ENCODE measurements at regions not wholly inside any gene's neighbourhood (a gene's known extent, or its start where the extent isn't known, plus 50 kb on each side); places are given as distances from the start of the nearest gene placed in this dataset.
"Not testable (repeated sequence)": the region's sequence is repeated elsewhere in the genome, so short reads cannot be mapped to it uniquely, and the experiment has no call there.

DNA sequence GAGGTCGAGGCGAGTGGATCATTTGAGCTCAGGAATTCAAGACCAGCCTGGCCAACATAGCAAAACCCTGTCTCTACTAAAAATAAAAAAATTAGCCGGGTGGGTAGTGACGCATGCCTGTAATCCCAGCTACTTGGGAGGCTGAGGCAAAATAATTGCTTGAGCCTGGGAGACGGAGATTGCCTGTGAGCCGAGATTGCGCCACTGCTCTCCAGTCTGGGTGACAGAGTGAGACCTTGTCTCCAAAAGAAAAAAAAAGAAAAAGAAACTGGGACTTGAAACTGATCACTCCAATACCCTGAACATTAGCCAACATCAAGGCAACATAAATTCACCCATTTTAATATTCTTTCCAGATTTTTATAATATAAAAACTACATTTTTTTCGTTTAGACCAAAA lies 874.6 kb upstream of the MBL2 start:
- DNase-seq = not testable (repeated sequence)

DNA sequence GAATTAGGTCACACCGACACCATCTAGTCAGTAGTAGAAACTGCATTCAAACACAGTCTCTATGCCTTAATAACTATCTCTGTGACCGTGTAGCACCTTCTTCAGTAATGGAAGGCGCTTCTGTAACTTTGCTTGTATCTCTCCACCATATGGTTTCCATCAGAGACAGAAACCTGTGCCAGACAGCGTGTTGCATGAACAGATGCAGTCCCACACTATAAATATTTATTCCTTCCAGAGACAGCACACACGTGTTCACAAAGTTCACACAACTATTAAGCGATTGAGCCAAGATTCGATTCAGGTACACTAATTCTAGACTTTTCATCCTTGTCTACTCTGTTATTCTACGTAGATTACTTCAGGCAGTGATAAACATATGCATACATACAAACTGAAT lies 873.9 kb upstream of the MBL2 start:
- no peak for DNase-seq

DNA sequence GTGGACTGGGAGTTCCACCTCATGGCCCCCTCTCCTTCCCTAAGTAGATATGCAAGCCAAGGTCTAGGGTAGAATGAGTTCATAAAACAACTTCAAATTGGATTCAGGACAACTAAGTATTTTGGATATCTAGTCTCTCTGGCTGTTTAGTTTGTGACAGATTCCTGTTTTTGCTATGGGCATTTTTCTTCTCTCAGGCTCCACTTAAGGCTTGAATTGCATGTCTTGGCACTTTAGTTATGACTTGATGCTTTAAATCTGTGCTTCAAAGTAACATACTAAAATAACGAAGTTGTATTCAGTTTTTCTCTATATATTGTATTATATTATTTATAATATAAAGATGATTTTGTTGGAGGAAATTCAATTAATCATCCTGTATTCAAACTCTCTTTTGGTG lies 873.4 kb upstream of the MBL2 start:
- no peak for DNase-seq

DNA sequence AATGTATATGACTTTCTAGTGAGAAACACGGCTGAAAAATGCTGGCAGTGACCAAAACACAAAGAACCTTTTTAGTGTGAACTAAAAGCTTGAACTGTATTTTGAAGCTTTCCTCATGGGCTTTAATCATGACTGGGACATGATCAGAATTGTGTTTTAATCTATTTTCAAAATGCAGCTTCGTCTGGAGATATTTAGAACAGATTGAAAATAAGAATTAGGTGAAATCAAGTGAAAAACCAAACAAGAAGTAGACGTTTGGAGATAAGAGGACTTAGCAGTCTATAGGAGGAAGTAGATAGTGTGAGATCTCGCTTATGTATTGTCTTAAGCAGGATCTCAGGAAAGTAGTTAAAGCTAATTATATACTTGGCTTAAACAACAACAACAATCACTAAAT lies 865.4 kb upstream of the MBL2 start:
- DNase-seq = no peak

DNA sequence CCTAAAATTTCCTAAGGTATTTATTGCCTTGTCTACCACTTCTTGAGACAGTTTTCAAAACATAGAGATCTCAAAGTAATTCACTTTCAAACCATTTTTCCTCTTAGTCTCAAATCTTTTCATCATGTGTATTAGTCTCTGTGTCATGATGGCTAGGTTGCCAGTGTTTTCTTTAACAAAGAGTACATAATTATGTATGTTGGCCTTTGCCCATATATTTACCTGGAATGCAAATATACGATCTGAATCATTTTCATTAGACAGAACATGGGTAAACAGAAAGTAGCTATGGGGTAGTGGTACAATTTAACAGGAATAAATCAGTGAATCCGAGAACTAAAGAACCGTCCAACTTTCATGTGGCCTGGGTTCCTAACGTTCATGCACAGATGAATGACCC lies 852.1 kb upstream of the MBL2 start:
- DNase-seq = no peak

DNA sequence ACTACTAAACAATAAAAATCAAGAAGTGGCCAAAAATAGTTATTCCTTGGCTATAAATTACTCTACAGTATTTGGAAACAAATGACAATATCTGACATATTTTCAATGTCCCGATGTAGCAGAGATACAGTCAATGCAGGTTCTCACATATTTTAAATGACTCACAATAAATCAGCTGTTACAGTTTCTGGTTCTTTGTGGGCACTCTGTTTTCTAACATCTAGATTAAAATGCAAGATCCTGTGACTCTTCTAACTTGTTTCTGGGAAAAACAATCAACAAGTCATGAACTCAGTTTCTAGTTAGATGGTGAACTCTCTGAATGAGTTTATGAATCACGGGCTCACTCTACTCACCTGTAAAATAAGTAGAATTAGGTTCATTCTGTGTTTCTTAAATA lies 849.6 kb upstream of the MBL2 start:
- no peak for DNase-seq

DNA sequence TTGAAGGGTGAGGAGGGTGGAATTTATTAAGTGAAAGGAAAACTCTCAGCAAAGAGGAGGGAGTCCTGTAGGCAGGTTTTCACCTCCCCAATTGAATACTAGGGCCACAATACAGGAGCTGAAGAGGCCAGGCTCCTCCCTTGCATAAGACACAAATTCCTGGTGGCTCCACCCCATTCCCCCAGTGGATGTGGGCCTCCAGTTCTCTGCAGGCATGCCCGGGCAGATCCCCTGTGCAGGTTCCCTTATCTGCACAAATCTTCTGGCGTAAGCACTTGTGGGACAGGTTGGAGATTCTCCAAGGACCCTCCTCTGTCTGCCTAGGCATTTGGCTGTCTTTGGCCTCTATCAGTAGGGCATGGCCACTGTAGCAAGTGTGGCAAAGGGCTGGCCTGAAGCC lies 847.1 kb upstream of the MBL2 start:
- no peak for DNase-seq

DNA sequence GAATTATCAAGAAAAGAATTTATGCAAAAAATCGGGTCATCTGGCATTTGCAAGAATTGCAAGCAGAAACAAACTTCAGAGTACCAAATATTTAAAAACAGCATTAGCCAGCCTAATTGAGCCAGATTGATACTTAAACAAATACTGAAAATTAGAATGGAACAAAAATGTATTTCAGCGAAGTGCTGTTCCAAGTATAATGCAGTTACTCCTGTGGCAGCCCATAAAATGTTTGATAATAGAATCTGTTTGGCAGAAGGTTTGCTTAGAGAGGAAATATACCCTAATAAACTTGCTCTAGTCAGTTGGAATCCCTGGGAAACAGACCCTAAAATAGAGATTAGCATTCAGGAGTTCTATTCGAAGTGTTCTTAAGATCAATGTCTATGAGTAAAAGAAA lies 835.1 kb upstream of the MBL2 start:
- no peak for DNase-seq

DNA sequence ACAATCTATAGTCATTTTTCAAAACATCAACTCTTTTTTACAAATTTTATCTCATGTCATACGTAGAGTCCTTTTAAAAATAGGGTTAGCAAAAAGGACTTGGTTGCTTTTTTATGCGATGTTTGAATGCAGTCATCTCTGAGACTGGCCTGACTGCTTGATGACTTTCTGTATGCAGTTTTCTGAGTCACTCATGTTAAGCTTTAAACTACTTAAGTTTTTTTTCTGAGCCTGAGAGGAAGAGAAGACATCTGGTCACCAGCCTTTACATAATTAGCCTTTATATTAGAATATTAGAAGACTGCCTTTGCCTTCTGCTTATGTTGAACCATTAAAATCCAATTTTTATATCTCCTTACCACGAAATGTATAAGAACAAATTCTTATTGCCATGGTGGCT lies 834.4 kb upstream of the MBL2 start:
- no peak for DNase-seq

DNA sequence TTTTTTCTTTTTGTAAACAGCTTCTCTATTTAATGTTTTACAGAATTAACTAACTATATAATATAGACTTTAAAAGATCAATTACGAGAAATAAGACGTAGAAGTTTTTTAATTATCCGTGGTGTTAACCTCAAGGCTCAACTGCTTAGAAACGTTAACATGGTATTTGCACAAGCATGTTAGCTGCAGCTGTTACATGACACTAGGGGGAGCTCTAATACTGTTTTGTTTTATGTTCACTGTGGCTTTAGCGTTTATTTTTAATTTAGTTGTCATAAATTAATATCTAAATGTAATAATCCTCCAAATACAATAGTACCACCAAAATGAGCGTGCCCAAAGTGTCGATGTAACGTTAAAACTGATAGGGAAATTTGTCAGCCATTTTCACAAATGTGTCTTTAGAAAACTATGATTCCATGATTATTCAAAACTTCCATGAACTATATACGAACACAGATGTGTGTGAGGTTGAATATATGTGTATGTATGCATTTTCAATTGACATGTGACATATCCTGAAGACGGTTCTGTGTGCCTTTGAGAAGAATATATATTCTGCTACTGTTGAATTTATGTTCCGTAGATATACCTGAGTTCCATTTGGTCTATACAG lies 828.8 kb upstream of the MBL2 start:
- DNase-seq = peak; percentile 9

DNA sequence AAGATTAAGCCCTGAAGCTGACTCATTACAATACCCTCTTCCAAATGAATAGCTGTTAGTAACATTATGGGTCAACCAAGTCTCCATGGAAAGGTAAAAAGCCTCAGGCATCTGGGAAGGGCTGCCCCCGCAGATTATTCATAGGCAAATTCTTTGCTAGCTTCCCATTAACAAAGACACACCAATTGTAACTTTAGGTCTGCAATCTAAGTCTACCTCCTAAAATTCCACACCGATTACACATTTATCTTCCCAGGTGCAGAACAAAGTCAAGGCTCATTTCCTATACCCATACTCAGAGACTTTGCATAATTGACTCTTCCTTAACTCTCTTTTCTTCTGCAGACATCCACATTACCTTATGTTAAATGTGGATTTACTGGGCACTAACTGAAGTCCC lies 826.3 kb upstream of the MBL2 start:
- DNase-seq = no peak

DNA sequence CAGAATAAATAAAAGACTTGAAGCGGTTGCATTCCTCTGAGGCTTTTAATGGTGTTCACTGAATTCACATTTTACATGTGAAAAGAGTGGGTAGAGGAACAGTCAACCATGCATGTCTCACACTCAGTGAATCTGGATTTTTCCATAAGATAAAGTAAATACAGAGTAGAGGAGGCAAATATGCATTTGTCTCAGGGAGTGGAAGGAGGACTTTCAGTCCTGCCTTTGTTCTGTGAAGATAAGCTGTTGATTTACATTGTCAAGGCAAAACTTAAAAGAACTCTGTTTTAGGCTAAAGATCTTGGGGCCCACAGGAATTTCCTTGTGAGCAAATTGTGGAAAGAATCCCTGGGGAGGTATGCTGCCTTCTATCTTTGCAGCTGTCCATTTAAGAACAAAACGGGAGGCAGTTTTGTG lies 825.3 kb upstream of the MBL2 start:
- no peak for DNase-seq

DNA sequence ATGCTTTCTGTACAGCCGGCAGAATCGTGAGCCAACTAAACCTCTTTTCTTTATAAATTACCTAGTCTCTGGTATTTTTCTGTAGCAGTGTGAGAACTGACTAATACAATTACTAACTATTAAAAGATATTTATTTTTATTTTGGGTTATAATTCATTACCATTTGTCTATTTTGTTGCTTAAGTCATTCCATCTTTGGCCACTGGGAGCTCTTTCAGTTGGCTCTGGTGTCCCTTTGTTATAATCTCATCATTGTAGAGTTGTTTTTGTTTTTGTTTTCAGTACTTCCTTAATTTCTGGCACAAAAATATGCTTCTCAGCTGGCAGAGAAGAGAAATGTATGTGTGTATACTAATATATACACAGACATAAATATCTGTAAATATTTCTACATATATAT lies 807.9 kb upstream of the MBL2 start:
- no peak for DNase-seq

DNA sequence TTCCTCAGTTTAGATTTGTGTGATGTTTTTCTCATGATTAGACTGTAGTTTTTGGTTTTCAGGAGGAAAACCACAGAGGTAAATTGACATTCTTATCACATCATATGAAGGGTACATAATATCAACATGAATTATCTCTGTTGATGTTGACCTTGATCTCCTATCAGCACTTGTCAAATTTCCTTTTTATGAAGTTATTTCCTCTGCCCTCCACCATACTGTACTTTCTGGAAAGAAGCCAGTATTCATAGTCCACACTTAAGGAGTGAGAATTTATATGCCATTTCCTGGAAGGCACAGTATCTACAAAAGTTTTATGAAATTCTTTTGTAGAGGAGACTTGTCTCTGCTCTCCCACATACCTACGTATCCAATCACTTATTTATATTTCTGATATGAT lies 807.2 kb upstream of the MBL2 start:
- no peak for DNase-seq

DNA sequence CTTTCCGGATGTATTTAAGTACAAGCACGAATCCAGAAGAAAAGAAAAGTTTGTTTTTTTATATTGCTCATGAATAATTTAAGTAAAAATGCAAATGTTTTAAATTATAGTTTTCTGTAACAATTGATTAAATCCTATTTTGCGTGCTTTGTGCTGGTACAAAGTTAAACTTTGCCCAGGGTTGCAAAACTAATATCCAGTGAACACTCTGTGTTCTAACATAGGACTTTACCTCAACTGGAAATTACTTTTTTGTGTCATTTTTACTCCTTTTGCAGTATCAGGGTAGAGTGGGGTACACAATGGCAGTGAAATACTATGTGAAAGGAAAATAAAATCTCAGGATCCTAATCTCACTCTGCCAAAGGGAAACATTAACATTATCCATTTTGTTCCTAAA lies 801.4 kb upstream of the MBL2 start:
- DNase-seq = no peak

DNA sequence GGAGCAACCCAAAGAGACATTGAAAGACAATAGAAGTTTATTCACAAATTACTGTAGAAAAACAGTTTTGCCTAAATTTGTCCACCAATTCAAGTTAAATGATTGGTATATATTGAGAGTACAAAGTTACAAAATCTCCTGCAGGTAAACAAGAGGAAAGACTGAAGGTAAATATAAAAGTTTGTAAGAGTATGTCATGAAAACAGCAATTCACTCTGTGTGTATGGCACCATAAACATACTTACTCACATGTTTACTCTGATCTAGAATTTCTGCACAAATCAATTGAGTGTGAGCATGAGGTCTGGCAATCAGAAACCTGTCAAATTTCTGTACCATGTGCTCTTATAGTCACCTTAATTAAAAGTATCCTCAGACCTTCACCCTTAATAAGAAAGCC lies 800.9 kb upstream of the MBL2 start:
- DNase-seq = no peak

DNA sequence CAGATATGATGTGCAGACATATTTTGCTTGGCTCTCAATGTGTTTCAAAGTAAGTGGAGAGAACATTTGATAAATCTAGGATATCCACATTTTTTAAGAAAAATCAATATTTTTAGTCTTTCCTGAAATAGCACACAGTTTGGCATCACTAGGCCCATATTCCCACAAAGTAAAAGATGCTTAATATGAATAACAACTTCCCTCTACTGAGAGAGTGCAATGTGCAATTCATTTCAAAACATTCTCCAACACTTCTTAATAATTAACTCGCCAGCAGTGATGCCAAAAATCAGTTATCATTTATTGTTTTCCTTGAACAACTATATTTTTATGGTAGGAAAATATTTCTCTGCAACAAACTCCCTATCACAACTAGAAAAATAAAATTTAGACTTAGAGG lies 800.2 kb upstream of the MBL2 start:
- DNase-seq = no peak

DNA sequence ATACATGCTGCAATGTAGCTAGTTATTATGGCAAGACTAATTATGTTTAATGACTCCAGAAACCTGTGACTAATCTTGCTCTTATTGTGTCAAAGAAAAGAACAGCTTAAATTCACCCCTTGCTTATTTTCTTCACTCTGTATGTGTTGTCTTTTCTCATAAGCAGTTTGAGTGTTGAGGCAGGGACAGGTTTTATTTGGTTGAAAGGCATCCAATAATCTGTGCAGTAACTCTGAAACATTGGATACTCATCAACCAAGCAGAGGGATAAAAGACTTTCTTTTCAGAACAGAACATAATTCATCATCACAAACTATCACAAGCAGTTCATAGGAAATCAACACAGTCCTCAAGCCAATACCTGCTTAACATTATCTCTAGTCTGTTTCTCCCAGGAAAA lies 797.6 kb upstream of the MBL2 start:
- DNase-seq = no peak

DNA sequence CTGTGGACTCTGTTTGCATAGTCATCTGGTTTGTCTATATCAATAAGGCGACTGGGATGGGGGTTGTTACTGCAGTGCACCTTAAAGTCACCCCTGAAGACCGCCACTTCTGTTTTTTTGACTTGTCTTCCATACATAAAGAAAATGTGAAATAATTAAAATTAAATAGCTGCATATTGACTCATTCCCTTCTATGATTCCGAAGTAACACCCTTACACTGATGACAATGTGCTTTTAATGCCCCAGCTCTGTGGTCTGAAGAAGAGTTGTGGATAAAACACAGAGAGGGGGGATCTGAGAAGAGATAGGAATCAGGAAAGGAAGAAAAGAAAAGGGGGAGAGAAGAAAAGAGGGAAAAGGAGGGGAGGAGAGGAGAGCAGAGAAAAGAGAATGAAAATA lies 796.9 kb upstream of the MBL2 start:
- DNase-seq = no peak

DNA sequence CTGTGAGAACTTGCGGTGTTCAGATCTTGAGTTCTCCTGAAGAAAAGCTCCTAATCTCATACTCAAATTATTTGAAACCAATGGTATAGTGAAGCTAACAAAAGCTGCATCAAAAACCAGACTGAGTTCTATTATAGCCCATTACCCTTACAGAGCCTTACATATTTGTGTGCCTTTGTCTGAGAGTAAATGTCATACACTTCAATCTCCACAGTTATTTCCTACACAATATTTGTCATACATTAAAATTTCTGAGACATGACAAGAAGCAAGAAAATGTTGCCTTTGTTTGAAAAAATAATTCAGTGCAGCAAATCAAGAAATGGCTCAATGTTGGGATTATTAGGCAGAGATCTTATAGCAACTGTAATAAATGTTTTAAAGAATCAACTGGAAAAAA lies 776.1 kb upstream of the MBL2 start:
- DNase-seq = no peak

DNA sequence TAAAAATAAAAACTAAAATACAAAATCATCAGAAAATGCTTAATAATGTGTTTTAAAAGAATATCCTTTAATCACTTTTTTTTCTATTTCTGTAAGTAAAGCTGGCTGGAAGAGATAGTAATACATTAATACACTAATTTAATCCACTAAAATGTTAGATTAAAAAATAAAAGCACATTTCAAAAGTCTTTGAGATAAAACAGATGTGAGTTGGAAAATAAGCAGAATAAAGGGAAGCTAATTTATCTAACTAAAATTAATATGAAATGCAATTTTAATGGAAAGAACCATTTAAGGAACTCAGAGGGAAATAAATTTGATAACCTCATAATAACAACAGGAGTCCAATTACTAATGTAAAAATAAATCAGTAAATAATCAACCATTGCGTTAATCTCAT lies 774.8 kb upstream of the MBL2 start:
- DNase-seq = no peak

DNA sequence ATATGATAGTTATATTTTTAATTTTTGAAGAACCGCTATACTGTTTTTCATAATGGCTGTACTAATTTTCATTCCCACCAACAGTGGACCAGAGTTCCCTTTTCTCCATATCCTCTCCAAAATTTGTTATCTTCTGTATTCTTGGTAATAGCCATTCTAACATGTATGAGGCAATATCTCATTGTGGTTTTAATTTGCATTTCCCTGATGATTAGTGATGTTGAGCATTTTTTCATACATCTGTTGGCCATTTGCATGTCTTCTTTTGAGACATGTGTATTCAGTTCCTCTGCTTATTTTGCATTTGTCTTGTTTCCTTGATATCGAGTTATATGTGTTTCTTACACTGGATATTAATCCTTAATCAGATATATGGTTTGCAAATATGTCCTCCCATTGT lies 770.8 kb upstream of the MBL2 start:
- DNase-seq = no peak

DNA sequence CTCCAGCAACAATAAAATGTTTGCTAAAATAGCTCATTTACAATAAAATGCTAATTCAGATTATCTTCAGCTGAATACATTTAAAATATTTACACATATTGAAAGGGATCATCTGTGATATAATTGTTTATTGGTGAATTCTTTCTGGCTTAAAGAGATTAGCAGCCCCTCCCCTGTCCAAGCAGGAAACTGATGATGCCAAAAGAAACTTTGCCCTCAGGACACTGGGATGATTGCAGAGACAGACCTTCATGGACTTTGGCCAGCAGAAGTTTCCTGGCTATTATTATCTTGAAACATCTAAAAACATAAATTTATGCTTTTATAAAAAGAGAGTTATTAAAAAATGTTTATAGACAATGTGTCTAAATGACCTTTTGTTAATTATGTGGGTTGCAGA lies 764.9 kb upstream of the MBL2 start:
- no peak for DNase-seq

DNA sequence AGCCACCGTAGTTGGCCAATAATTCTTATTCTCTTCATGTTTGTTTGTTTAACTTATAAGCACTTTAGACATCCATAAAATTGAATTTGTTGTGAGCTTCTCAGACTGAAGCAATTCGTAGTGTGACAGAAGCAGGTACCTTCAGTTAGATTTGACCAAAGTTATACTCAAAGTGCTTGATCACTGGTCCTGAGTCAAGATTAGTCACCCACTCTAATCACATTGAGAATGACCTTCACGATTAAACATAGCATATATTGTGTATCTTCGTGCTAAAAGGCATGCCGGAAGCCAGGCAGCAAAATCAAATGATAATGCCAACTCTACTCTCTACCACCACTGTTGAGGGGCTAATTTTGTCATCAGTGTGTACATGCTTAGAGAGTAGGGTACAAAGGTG lies 763.7 kb upstream of the MBL2 start:
- DNase-seq = no peak

DNA sequence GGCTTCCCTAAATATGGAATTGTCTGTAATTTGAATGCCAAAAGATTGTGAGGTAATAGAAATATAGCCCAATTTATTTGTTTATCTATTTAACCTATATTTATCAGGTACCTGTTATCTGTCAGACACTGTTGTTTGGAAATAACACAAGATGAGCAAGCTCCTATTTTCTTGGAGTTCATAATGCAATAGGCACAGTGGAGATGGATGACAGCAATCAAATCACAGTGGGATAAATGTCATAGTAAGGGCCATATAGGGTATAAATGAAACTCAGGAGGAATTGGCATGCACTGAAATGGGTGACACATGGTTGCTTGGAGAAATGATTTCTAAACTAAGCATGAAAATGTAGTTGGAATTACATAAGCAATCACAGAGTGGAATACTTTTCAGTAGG lies 761.8 kb upstream of the MBL2 start:
- no peak for DNase-seq

DNA sequence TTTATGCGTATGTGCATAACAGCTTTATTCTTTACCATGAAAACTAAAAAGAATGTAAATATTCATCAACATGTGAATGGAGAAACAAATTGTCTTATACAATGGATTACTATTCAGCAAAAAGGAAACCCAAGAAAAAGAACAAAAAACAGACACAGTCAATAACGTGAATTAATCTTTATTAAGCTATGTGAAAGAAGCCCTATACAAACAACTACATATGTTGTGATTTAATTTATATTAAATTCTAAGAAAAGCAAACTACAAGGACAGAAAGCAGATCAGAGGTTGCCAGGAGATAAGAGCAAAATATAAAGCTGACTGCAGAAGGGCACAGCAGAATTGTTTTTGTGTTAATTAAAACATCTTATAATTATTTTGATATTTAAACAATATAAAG lies 756.4 kb upstream of the MBL2 start:
- DNase-seq = no peak

Data from NCI-H2029 treated with DMSO at 0.1 percent for 48 hours (cell line).